ENCODE measurements at regions not wholly inside any gene's neighbourhood (a gene's known extent, or its start where the extent isn't known, plus 50 kb on each side); places are given as distances from the start of the nearest gene placed in this dataset.

- TF ChIP-seq CTCF (IDR thresholded peaks at IDR 0.05; ENCODE audit: insufficient read depth, low read length, poor library complexity, severe bottlenecking) (no peak), EZH2phosphoT487 (conservative IDR thresholded peaks at IDR 0.05; ENCODE audit: low read length) (no peak)
Observed at GRCh38 chr3:70857916-70858315, 545.5 kb upstream of the MDFIC2 start.

Measured in SU-DHL-6 (cell line).